HG02981 (cell line): ENCODE measurements at regions not wholly inside any gene's neighbourhood (a gene's known extent, or its start where the extent isn't known, plus 50 kb on each side); places are given as distances from the start of the nearest gene placed in this dataset.
"Not testable (repeated sequence)": the region's sequence is repeated elsewhere in the genome, so short reads cannot be mapped to it uniquely, and the experiment has no call there.

Experiments used
- ATAC-seq: cut with Tn5 transposase; IDR thresholded peaks from one replicate; pipeline ENCODE4 v1.9.1; 2021; ENCODE audit warnings: mild to moderate bottlenecking, moderate library complexity; ENCODE audit not compliant: unreplicated experiment

DNA sequence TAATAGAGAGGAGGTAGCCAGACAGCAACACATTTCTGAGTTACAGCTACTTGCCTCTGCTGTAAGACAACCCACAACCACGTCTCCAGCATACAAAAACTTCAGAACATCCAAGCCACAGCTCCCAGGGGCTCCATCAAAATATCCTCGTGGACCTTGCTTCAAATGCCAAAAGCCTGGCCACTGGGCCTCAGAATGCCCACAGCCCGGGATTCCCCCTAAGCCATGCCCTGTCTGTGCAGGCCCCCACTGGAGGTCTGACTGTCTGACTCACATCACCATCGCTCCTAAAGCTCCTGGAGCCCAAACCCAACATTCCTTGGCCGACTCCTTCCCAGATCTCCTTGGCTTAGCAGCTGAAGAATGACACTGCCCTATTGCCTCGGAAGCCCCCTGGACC is 186.6 kb upstream of the MAGEB16 start:
- ATAC-seq = not testable (repeated sequence)

- no peak for ATAC-seq
Measured at GRCh38 chrX:35617836-35618235, 180.3 kb upstream of the MAGEB16 start.

DNA sequence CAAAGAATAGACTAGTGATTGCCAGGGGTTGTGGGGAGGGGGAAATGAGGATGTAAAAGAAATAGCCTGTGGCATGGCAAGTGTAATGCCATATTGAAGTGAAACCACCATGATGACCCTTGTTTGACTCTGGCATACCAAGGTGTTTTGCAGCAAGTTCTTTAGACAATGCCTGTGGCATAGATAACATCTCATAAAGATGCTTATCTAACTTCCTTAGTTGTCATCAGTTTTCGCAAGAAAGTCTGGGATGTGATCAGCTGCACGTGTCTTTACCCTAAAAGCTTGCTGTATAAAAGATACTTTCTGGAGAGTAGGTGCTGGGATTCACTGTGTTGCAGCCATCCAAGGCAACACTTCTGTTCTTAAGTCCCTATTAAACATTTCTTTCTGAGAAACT is 176.1 kb upstream of the MAGEB16 start:
- no peak for ATAC-seq

DNA sequence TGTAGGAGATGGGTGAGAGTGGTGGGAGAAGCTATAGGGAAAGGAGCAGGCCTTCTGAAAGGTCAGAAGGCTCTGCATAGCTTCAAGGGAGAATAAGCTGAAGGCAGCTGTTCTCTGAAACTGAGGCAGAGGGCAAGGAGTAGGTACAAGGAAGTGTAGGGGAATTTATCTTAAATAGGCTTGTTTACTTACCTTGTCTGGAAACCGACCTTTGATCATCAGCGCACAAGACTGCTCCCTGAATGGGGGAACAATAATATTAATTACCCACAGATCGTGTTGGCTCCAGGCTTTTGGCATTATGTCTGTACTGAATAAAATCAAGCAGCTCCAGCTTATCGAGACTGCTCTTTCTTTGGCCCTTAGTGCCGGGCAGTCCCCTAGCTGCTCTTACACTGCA is 175.5 kb upstream of the MAGEB16 start:
- no peak for ATAC-seq

- ATAC-seq = no peak
Measured at GRCh38 chrX:35625714-35626113, 172.4 kb upstream of the MAGEB16 start.

DNA sequence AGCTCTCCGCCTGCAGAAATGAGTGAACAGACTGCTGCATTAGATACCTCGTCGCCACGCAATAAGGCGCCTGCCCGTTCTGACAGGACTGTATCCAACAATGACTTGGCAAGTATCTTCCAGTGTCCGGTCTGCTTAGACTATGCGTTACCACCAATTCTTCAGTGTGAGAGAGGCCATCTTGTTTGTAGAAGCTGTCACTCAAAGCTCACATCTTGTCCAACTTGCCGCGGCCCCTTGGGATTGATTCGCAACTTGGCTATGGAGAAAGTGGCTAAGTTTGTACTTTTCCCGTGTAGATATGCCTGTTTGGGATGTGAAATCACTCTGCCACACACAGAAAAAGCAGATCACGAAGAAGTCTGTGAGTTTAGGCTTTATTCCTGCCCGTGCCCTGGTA is 172.0 kb upstream of the MAGEB16 start:
- no peak for ATAC-seq

DNA sequence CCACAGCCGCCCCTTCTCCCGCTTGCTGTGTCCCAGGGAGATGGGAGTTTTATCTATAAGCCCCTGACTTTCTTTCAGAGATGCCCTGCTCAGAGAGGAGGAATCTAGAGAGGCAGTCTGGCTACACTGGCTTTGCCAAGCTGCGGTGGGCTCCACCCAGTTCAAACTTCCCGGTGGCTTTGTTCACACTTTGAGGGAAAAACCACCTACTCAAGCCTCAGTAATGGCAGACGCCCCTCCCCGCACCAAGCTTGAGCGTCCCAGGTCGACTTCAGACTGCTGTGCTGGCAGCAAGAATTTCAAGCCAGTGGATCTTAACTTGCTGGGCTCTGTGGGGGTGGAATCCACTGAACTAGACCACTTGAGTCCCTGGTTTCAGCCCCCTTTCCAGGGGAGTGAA is 162.2 kb upstream of the MAGEB16 start:
- not testable (repeated sequence) for ATAC-seq

- no peak for ATAC-seq
Measured at GRCh38 chrX:35664833-35665232, 133.3 kb upstream of the MAGEB16 start.

GRCh38 chrX:35665311-35665710 is 132.8 kb upstream of the MAGEB16 start:
- no peak for ATAC-seq

DNA sequence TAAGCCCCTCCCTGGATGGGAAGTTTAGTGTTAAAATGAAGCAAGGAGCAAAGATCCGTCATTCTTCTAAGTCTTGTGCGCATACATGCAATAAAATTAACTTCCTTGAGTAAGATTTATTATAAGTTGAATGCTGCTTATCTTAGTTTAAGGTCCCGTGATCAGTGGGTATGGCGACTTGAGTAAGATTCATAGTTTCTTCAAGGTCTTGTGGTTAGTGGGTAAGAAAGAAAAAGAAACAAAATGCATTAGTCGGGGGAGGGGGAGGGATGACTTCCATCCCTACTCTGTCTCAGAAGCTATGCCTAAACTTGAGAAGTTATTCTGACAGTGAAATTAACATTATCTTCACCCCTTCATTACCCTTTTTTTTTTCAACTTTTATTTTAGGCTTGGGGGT is 127.3 kb upstream of the MAGEB16 start:
- no peak for ATAC-seq

- no peak for ATAC-seq
Measured at GRCh38 chrX:35675151-35675550, 123.0 kb upstream of the MAGEB16 start.

DNA sequence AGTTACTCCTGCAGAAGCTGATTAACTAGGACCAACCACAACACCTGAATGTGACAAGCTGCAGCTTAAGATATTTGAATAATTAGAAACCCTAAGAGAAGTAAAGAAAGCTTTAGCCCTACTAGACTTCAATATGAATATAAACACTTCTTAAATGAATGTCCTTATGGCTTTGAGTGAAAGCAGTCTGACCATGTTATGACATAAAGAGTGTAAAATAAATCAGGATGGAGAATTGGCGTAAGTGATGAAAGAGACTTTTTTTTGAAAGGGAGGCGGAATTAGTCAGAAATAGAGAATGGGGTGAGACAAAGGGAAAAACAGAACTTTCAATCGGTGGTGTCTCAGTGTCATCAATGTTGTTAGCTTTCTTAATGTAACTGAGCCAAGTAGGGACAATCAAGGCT is 117.2 kb upstream of the MAGEB16 start:
- no peak for ATAC-seq

DNA sequence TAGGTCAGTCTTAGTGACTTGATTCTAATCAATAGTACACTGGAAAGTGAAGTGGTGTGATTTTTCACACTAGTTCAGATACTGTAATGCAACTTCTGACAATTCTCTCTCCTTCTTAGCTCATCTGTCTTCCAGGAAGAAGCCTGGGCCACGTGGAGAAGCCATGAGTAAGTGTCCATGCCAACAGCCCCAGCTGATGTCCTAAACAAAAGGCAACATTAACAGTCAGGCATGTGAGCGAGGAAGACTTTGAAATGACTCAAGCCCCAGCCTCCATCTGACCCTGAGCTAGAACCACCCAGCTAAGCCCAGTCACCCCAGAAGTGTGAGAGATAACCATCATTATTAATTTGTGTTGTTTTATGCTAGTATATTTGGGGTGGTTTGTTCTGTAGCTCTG is 115.7 kb upstream of the MAGEB16 start:
- ATAC-seq = no peak

- no peak for ATAC-seq
Measured at GRCh38 chrX:35696760-35697234, 101.3 kb upstream of the MAGEB16 start.

DNA sequence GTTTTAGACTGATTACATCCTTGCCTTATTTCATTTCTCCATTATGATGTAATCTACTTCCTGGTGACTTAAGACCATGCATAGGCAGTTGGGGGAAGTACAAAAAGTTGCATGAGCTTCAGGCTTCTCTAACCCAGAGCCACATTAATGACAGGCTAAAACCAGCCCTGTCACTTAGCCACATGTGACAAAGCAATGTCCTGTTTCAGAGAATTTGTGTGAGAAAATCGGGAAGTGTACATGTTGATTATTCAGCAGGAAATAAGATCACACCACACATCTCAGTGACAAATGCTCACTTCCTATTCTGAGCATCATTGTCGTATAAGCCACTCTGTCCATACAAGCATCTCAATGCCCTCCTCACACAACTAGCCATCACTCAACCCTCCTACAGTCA is 98.5 kb upstream of the MAGEB16 start:
- ATAC-seq = no peak

- no peak for ATAC-seq
Measured at GRCh38 chrX:35700121-35700520, 98.0 kb upstream of the MAGEB16 start.

DNA sequence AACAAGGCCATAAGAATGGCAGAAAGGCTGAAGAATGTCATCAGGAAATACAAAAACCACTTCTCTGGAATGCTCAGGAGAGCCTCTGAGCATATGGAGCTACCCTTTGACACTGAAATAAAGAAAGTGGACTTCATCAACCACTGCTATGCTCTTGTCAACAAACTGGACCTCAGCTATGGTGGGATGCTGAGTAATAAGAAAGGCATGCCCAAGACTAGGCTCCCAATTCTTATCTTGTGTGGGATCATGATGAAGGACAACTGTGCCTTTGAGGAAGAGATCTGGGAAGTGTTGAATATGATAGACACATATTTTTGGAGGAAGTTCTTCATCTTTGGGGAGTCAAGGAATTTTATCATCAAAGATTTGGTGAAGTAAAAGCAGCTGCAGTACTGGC is 86.9 kb upstream of the MAGEB16 start:
- no peak for ATAC-seq

GRCh38 chrX:35722128-35722527 is 76.0 kb upstream of the MAGEB16 start:
- ATAC-seq = no peak

GRCh38 chrX:35726176-35726575 is 72.0 kb upstream of the MAGEB16 start:
- no peak for ATAC-seq

- no peak for ATAC-seq
Measured at GRCh38 chrX:35728481-35728880, 69.7 kb upstream of the MAGEB16 start.

GRCh38 chrX:35733879-35734278 is 64.3 kb upstream of the MAGEB16 start:
- no peak for ATAC-seq

DNA sequence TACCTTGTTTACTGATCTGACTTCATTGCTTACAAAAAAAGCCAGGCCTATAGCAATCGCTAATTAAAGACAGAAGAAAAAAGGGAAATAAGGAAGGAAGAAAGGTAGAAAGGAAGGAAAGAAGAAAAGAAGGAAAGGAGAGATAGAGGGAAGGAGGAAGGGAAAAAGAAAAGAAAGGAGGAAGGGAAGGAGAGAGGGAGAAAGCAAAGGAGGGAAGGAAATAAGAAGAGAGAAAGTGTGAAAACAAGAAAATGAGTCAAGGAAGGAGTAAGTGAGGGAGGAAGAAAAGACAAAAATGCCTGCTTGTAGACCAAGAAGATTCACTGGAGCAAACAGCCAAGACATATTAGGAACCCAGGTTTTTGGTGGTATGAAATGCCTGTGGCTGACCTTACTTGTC is 57.0 kb upstream of the MAGEB16 start:
- ATAC-seq = no peak

DNA sequence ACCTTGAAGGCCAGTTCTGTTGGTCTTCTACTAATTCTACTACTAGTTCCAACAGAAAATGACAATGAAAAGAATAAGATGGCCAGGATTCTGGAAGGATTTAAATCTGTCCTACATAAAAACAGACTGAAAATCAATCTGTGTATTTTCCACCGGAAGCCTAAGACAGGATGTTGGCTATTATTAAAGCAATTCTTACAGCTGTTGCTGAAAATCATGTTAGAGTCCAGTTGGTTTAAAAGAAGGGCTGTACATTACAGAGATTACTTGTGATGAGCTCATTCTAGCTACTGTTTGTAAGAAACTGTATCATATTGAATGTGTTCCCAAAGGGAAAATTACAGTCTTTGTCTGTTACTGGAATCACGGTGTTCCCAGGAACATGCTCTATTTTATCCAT is 54.8 kb upstream of the MAGEB16 start:
- ATAC-seq = no peak
